GM12878 (cell line): ENCODE measurements at regions not wholly inside any gene's neighbourhood (a gene's known extent, or its start where the extent isn't known, plus 50 kb on each side); places are given as distances from the start of the nearest gene placed in this dataset.

Experiments used
- CBFB ChIP-seq: IDR thresholded peaks from 2 replicates; pipeline ENCODE4 v1.6.1; 2016; ENCODE audit warnings: antibody characterized with exemption, low read depth
- CEBPB ChIP-seq, 2 experiments: fragments of 150-350 bp in 1 of 2; IDR thresholded peaks; 2 replicates each; pipeline ENCODE4 v1.6.1; 2012 to 2014; ENCODE audit warnings: low read depth in 2 of 2, low read length in 2 of 2, borderline replicate concordance in 1 of 2, inconsistent platforms in 1 of 2
- CHD4 ChIP-seq: fragments of 200-600 bp; sonication (generic); IDR thresholded peaks from 2 replicates; pipeline ENCODE4 v1.6.1; 2016; ENCODE audit warnings: mild to moderate bottlenecking
- EP300 ChIP-seq, 2 experiments: fragments of 150-350 bp in 1 of 2; IDR thresholded peaks; 2 replicates each; pipeline ENCODE4 v1.6.1; 2011 to 2012; ENCODE audit warnings: low read depth in 2 of 2, low read length in 2 of 2, borderline replicate concordance in 1 of 2, improper control_type of control experiment in 1 of 2, inconsistent platforms in 1 of 2; ENCODE audit not compliant: control insufficient read depth in 1 of 2
- FOXK2 ChIP-seq: fragments of 450-650 bp; IDR thresholded peaks from 2 replicates; pipeline ENCODE4 v1.6.1; 2017; ENCODE audit warnings: mild to moderate bottlenecking, moderate library complexity
- NFYA ChIP-seq: IDR thresholded peaks from 2 replicates; pipeline ENCODE4 v1.6.1; 2011; ENCODE audit warnings: low read depth, mild to moderate bottlenecking, low read length, improper control_type of control experiment, borderline replicate concordance
- PRDM15 ChIP-seq: fragments of 450-650 bp; formaldehyde crosslinking; IDR thresholded peaks from 2 replicates; pipeline ENCODE4 v1.4.0; 2020; ENCODE audit warnings: mild to moderate bottlenecking, moderate library complexity
- TAF1 ChIP-seq: IDR thresholded peaks from 2 replicates; pipeline ENCODE4 v1.6.1; 2011; ENCODE audit warnings: mild to moderate bottlenecking, low read depth, low read length, borderline replicate concordance
- TCF7 ChIP-seq: IDR thresholded peaks from 2 replicates; pipeline ENCODE4 v1.6.1; 2014; ENCODE audit warnings: antibody characterized with exemption, borderline replicate concordance
- ZNF274 ChIP-seq: IDR thresholded peaks from one replicate; pipeline ENCODE4 v1.8.0; 2011; ENCODE audit not compliant: insufficient read length, insufficient read depth
- ZZZ3 ChIP-seq: IDR thresholded peaks from 2 replicates; pipeline ENCODE4 v1.6.1; 2011; ENCODE audit warnings: low read depth; ENCODE audit not compliant: control insufficient read depth, insufficient read length
- TF ChIP-seq, protein P1 (sequence below), 3 experiments: IDR thresholded peaks in 2 of 3; conservative IDR thresholded peaks in 1 of 3; 2 replicates each; pipeline ENCODE4 v1.5.1; 2011; ENCODE audit warnings: low read depth in 3 of 3, low read length in 3 of 3, mild to moderate bottlenecking in 3 of 3, control low read depth in 2 of 3, moderate library complexity in 2 of 3, inconsistent platforms in 1 of 3, mixed read lengths in 1 of 3; ENCODE audit not compliant: control insufficient read depth in 2 of 3, insufficient read depth in 1 of 3; ENCODE audit errors: extremely low read depth in 1 of 3
- TF ChIP-seq, protein P2 (sequence below): fragments of 450-650 bp; formaldehyde crosslinking; IDR thresholded peaks from 2 replicates; pipeline ENCODE4 v1.5.0; 2022; ENCODE audit warnings: mild to moderate bottlenecking, missing genetic modification characterization

- TF ChIP-seq, protein P1, sequence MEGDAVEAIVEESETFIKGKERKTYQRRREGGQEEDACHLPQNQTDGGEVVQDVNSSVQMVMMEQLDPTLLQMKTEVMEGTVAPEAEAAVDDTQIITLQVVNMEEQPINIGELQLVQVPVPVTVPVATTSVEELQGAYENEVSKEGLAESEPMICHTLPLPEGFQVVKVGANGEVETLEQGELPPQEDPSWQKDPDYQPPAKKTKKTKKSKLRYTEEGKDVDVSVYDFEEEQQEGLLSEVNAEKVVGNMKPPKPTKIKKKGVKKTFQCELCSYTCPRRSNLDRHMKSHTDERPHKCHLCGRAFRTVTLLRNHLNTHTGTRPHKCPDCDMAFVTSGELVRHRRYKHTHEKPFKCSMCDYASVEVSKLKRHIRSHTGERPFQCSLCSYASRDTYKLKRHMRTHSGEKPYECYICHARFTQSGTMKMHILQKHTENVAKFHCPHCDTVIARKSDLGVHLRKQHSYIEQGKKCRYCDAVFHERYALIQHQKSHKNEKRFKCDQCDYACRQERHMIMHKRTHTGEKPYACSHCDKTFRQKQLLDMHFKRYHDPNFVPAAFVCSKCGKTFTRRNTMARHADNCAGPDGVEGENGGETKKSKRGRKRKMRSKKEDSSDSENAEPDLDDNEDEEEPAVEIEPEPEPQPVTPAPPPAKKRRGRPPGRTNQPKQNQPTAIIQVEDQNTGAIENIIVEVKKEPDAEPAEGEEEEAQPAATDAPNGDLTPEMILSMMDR (IDR thresholded peaks at IDR 0.05 in 2 of 3, conservative IDR thresholded peaks at IDR 0.05 in 1 of 3; ENCODE audit: control insufficient read depth in 2 of 3, extremely low read depth in 1 of 3, insufficient read depth in 1 of 3, low read depth in 3 of 3, low read length in 3 of 3) = no peak
- TF ChIP-seq, protein P2, sequence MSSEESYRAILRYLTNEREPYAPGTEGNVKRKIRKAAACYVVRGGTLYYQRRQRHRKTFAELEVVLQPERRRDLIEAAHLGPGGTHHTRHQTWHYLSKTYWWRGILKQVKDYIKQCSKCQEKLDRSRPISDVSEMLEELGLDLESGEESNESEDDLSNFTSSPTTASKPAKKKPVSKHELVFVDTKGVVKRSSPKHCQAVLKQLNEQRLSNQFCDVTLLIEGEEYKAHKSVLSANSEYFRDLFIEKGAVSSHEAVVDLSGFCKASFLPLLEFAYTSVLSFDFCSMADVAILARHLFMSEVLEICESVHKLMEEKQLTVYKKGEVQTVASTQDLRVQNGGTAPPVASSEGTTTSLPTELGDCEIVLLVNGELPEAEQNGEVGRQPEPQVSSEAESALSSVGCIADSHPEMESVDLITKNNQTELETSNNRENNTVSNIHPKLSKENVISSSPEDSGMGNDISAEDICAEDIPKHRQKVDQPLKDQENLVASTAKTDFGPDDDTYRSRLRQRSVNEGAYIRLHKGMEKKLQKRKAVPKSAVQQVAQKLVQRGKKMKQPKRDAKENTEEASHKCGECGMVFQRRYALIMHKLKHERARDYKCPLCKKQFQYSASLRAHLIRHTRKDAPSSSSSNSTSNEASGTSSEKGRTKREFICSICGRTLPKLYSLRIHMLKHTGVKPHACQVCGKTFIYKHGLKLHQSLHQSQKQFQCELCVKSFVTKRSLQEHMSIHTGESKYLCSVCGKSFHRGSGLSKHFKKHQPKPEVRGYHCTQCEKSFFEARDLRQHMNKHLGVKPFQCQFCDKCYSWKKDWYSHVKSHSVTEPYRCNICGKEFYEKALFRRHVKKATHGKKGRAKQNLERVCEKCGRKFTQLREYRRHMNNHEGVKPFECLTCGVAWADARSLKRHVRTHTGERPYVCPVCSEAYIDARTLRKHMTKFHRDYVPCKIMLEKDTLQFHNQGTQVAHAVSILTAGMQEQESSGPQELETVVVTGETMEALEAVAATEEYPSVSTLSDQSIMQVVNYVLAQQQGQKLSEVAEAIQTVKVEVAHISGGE (CRISPR knock-in tag) = no peak
- no peak for TF ChIP-seq EP300 (IDR thresholded peaks at IDR 0.05; ENCODE audit: borderline replicate concordance in 1 of 2, control insufficient read depth in 1 of 2, low read depth in 2 of 2, low read length in 2 of 2)
- no peak for TF ChIP-seq FOXK2
- TF ChIP-seq NFYA = no peak
- no peak for TF ChIP-seq PRDM15 (CRISPR knock-in tag)
- no peak for TF ChIP-seq CEBPB (IDR thresholded peaks at IDR 0.05; ENCODE audit: borderline replicate concordance in 1 of 2, low read depth in 2 of 2, low read length in 2 of 2)
- no peak for TF ChIP-seq TCF7
- no peak for TF ChIP-seq CBFB
- no peak for TF ChIP-seq TAF1
- TF ChIP-seq CHD4 = no peak
- no peak for TF ChIP-seq ZNF274
- no peak for TF ChIP-seq ZZZ3
Measured at GRCh38 chr16:6600167-6600566, 732.5 kb upstream of the RBFOX1 start.
